T-helper 1 cell treated with Interleukin-12 subunit alpha and Interleukin-12 subunit beta and Interleukin-4 antibody, amounts not matched to agents 30 μg/mL and 1 μg/mL, for 36 hours (primary cell): ENCODE measurements at regions not wholly inside any gene's neighbourhood (a gene's known extent, or its start where the extent isn't known, plus 50 kb on each side); places are given as distances from the start of the nearest gene placed in this dataset.
"Not testable (repeated sequence)": the region's sequence is repeated elsewhere in the genome, so short reads cannot be mapped to it uniquely, and the experiment has no call there.

Experiments used
- H3K27ac Mint-ChIP-seq: one replicate; pipeline ENCODE4 v1.8.0; 2021; ENCODE audit warnings: mild to moderate bottlenecking, mixed read lengths
- H3K27me3 Mint-ChIP-seq: one replicate; pipeline ENCODE4 v1.8.0; 2021; ENCODE audit warnings: low read depth, mixed read lengths
- H3K36me3 Mint-ChIP-seq: one replicate; pipeline ENCODE4 v1.8.0; 2021; ENCODE audit warnings: low read depth, mixed read lengths
- H3K4me1 Mint-ChIP-seq: one replicate; pipeline ENCODE4 v1.8.0; 2021; ENCODE audit warnings: low read depth, mixed read lengths
- H3K4me3 Mint-ChIP-seq: one replicate; pipeline ENCODE4 v1.8.0; 2021; ENCODE audit warnings: mild to moderate bottlenecking, moderate library complexity, mixed read lengths
- H3K9me3 Mint-ChIP-seq: one replicate; pipeline ENCODE4 v1.8.0; 2021; ENCODE audit warnings: mixed read lengths

GRCh38 chr2:39567507-39567906 lies 98.2 kb upstream of the TMEM178A start:
- Mint-ChIP-seq H3K4me3 (no peak overlapping the region), H3K27ac (no peak overlapping the region), H3K4me1 (no peaks in the 10 kb centered on the region), H3K27me3 (no peaks in the 10 kb centered on the region), H3K36me3 (peaks cover 4% of the 10 kb centered on the region), H3K9me3 (peaks cover 22% of the 10 kb centered on the region)

- H3K36me3 Mint-ChIP-seq = peaks cover 4% of the 10 kb centered on the region
- no peaks in the 10 kb centered on the region for H3K4me1 Mint-ChIP-seq
- no peaks in the 10 kb centered on the region for H3K27me3 Mint-ChIP-seq
- H3K9me3 Mint-ChIP-seq = peaks cover 16% of the 10 kb centered on the region
- H3K4me3 Mint-ChIP-seq = no peak overlapping the region
- H3K27ac Mint-ChIP-seq = no peak overlapping the region
These were observed 97.6 kb upstream of the TMEM178A start for GRCh38 chr2:39568116-39568515.

- Mint-ChIP-seq H3K27ac (no peak overlapping the region), H3K4me3 (no peak overlapping the region), H3K4me1 (no peaks in the 10 kb centered on the region), H3K27me3 (no peaks in the 10 kb centered on the region), H3K9me3 (peaks cover 11% of the 10 kb centered on the region), H3K36me3 (peaks cover 4% of the 10 kb centered on the region)
These were observed 97.1 kb upstream of the TMEM178A start for GRCh38 chr2:39568561-39569006.

- H3K4me1 Mint-ChIP-seq = no peaks in the 10 kb centered on the region
- no peak overlapping the region for H3K27ac Mint-ChIP-seq
- no peaks in the 10 kb centered on the region for H3K27me3 Mint-ChIP-seq
- no peaks in the 10 kb centered on the region for H3K36me3 Mint-ChIP-seq
- no peak overlapping the region for H3K4me3 Mint-ChIP-seq
- no peaks in the 10 kb centered on the region for H3K9me3 Mint-ChIP-seq
These were observed 95.6 kb upstream of the TMEM178A start for GRCh38 chr2:39570130-39570555.

- Mint-ChIP-seq H3K36me3 (no peaks in the 10 kb centered on the region), H3K27ac (no peak overlapping the region)
These were observed 95.1 kb upstream of the TMEM178A start for GRCh38 chr2:39570614-39571013.

GRCh38 chr2:39571111-39571731 lies 94.5 kb upstream of the TMEM178A start:
- H3K4me3 Mint-ChIP-seq = no peak overlapping the region
- no peaks in the 10 kb centered on the region for H3K9me3 Mint-ChIP-seq
- H3K27me3 Mint-ChIP-seq = no peaks in the 10 kb centered on the region
- no peaks in the 10 kb centered on the region for H3K4me1 Mint-ChIP-seq
- no peaks in the 10 kb centered on the region for H3K36me3 Mint-ChIP-seq
- H3K27ac Mint-ChIP-seq = no peak overlapping the region

More at GRCh38 chr2:39570614-39571013, 95.1 kb upstream of the TMEM178A start:
- H3K4me3 Mint-ChIP-seq = no peak overlapping the region
- no peaks in the 10 kb centered on the region for H3K27me3 Mint-ChIP-seq
- H3K4me1 Mint-ChIP-seq = no peaks in the 10 kb centered on the region
- no peaks in the 10 kb centered on the region for H3K9me3 Mint-ChIP-seq

- Mint-ChIP-seq H3K4me1 (no peaks in the 10 kb centered on the region), H3K27ac (no peak overlapping the region), H3K36me3 (no peaks in the 10 kb centered on the region), H3K4me3 (no peak overlapping the region), H3K27me3 (no peaks in the 10 kb centered on the region), H3K9me3 (no peaks in the 10 kb centered on the region)
These were observed 92.4 kb upstream of the TMEM178A start for GRCh38 chr2:39573276-39573675.

- no peaks in the 10 kb centered on the region for H3K9me3 Mint-ChIP-seq
- no peaks in the 10 kb centered on the region for H3K36me3 Mint-ChIP-seq
- no peaks in the 10 kb centered on the region for H3K4me1 Mint-ChIP-seq
- H3K27ac Mint-ChIP-seq = no peak overlapping the region
- H3K27me3 Mint-ChIP-seq = no peaks in the 10 kb centered on the region
- H3K4me3 Mint-ChIP-seq = no peak overlapping the region
These were observed 83.9 kb upstream of the TMEM178A start for GRCh38 chr2:39581866-39582265.

- Mint-ChIP-seq H3K9me3 (no peaks in the 10 kb centered on the region), H3K36me3 (no peaks in the 10 kb centered on the region)
These were observed 82.5 kb upstream of the TMEM178A start for GRCh38 chr2:39583213-39583612.

GRCh38 chr2:39583781-39584180 lies 81.9 kb upstream of the TMEM178A start:
- Mint-ChIP-seq H3K4me1 (no peaks in the 10 kb centered on the region), H3K36me3 (no peaks in the 10 kb centered on the region), H3K4me3 (no peak overlapping the region), H3K27ac (no peak overlapping the region), H3K27me3 (no peaks in the 10 kb centered on the region), H3K9me3 (no peaks in the 10 kb centered on the region)

More at GRCh38 chr2:39583213-39583612, 82.5 kb upstream of the TMEM178A start:
- Mint-ChIP-seq H3K4me3 (no peak overlapping the region), H3K4me1 (no peaks in the 10 kb centered on the region), H3K27ac (no peak overlapping the region), H3K27me3 (no peaks in the 10 kb centered on the region)

GRCh38 chr2:39584283-39584965 lies 81.3 kb upstream of the TMEM178A start:
- Mint-ChIP-seq H3K9me3 (no peaks in the 10 kb centered on the region), H3K36me3 (no peaks in the 10 kb centered on the region), H3K4me3 (no peak overlapping the region), H3K27ac (no peak overlapping the region), H3K4me1 (no peaks in the 10 kb centered on the region), H3K27me3 (no peaks in the 10 kb centered on the region)

- H3K9me3 Mint-ChIP-seq, H3K4me3 Mint-ChIP-seq, H3K27ac Mint-ChIP-seq, H3K27me3 Mint-ChIP-seq, H3K4me1 Mint-ChIP-seq, H3K36me3 Mint-ChIP-seq: not testable (repeated sequence)
These were observed 80.2 kb upstream of the TMEM178A start for GRCh38 chr2:39585531-39585930.

- H3K4me3 Mint-ChIP-seq = no peak overlapping the region
- H3K27me3 Mint-ChIP-seq = no peaks in the 10 kb centered on the region
- no peak overlapping the region for H3K27ac Mint-ChIP-seq
- H3K36me3 Mint-ChIP-seq = no peaks in the 10 kb centered on the region
- no peaks in the 10 kb centered on the region for H3K9me3 Mint-ChIP-seq
- H3K4me1 Mint-ChIP-seq = no peaks in the 10 kb centered on the region
These were observed 78.5 kb upstream of the TMEM178A start for GRCh38 chr2:39587168-39587567.

- H3K4me3 Mint-ChIP-seq = no peak overlapping the region
- no peaks in the 10 kb centered on the region for H3K27me3 Mint-ChIP-seq
- no peaks in the 10 kb centered on the region for H3K4me1 Mint-ChIP-seq
- no peak overlapping the region for H3K27ac Mint-ChIP-seq
- no peaks in the 10 kb centered on the region for H3K9me3 Mint-ChIP-seq
- H3K36me3 Mint-ChIP-seq = no peaks in the 10 kb centered on the region
These were observed 78.1 kb upstream of the TMEM178A start for GRCh38 chr2:39587641-39588040.
